Suppressor macrophage (primary cell): ENCODE measurements at regions not wholly inside any gene's neighbourhood (a gene's known extent, or its start where the extent isn't known, plus 50 kb on each side); places are given as distances from the start of the nearest gene placed in this dataset.
A peak's percentile ranks its signal among the peaks of the same experiment; 100 is the strongest.

Source experiments
- DNase-seq, 4 experiments: peaks; one replicate each; pipeline ENCODE4 v3.0.0-alpha.2; 2020 to 2022

DNA sequence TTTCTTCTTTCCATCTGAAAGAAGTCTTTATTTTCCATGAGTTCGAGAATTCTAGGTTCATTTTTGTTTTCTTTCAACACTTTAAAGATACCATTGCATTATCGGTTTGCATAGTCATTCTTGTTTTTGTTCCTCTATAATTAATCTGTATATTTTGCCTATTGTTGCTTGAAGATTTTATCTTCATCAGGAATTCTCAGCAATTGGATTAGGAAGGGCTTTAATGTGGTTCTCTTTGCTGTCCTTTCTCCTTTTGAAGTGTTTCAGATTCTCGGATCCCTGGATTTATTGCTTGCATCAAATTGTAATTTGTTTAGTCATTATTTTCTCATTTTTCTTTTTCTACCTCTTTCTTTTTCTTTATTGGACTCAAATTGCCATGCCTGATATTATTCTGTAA lies 609.8 kb downstream of the TLR4 start:
- no peak for DNase-seq

- DNase-seq = no peak
Observed at GRCh38 chr9:118316831-118317343, 612.7 kb downstream of the TLR4 start.

GRCh38 chr9:118318770-118319431 lies 614.7 kb downstream of the TLR4 start:
- peak; percentile 21 to 54 (median 42) for DNase-seq

DNA sequence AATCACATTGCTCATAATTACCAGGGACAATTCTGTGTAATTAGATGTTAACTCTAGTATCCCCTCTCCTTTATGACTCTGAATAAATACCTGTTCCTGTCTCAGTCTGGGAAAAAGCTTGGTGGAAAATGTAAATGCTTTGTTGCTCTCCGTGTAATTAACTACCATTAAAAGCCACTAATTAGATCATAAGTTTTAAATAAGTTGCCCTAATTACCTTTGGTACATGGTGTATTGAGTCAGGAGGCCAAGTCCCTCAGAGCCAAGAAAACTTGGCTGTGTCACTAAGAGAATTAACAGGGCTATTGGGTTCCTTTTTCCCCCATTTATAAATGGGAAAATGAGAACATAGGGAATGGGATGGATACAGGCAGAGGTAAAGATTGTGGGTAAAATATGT lies 617.6 kb downstream of the TLR4 start:
- no peak for DNase-seq

DNA sequence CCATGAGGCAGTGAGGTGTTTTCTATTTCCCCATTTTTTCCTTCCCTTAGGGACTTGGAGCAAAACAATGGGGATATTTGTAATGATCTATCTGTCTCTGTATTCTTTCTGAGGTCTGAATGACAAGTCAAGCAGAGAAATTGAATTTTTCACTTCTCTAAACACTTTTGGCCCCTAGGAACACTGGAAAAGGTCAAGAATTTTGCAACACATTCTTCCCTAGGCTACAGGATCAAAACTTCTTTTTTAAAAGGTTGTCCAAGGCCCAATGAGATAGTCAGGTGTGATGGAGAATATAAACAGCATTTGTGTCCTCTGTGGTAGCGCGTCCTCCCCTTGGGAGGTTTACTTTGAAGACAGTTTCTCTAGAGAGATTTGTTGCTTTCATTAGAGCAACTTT lies 620.5 kb downstream of the TLR4 start:
- DNase-seq = no peak

DNA sequence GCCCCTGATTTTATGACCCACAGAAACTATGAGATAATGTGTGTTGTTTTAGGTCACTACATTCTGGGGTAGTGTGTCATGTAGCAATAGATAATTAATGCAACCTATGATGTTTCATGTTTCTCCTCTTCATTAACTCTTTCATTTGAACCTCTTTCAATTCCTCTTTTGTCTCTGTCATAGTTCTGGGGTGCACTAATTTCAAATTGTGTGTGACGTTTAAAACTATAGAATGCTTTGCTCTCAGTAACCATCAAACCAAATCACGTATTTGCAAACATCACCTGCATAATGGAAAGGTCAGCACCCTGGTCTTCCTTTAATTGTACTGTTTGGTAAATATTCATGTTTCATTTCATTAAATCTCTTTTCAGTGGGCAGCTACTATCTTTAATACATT lies 621.6 kb downstream of the TLR4 start:
- DNase-seq = no peak

- no peak for DNase-seq
Observed at GRCh38 chr9:118326326-118326725, 622.1 kb downstream of the TLR4 start.

- no peak for DNase-seq
Observed at GRCh38 chr9:118330191-118330986, 626.2 kb downstream of the TLR4 start.

GRCh38 chr9:118331622-118332045 lies 627.4 kb downstream of the TLR4 start:
- no peak for DNase-seq

GRCh38 chr9:118336250-118336942 lies 632.2 kb downstream of the TLR4 start:
- DNase-seq = no peak

DNA sequence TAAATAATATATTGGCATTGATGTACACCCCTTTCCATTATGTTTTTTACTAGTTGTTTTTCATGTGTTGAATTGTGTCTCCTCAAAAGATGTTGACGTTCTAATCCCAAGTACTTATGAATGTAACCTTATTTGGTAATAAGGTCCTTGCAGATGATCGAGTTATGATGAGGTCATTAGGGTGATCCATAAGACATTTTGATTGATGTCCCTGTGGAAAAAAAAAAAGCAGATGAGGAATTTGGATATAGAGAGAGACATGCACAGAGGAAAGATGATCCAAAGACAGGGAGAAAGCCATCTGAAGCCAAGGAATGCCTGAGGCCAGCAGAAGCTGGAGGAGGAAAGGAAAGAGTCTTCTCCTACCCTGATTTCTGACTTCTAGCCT lies 632.7 kb downstream of the TLR4 start:
- no peak for DNase-seq

DNA sequence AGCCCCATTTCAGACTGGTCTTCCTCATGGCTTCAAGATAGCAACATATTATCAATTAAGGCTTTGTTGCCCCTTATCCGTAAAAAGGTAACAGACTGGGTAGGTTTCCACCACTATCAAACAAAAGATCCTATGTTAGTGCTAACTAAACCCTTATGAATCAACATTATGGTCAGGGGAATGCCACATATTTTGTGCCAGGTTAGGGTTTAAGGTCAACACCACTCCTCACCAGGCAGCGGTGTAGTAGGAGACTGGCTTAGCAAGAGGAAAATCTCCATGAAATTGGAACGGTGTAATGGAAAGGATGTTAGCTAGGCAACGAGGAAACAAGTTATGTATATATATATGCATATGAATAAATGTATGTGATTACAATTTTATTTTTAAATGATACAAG lies 655.8 kb downstream of the TLR4 start:
- no peak for DNase-seq

GRCh38 chr9:118362123-118362522 lies 657.9 kb downstream of the TLR4 start:
- no peak for DNase-seq

DNA sequence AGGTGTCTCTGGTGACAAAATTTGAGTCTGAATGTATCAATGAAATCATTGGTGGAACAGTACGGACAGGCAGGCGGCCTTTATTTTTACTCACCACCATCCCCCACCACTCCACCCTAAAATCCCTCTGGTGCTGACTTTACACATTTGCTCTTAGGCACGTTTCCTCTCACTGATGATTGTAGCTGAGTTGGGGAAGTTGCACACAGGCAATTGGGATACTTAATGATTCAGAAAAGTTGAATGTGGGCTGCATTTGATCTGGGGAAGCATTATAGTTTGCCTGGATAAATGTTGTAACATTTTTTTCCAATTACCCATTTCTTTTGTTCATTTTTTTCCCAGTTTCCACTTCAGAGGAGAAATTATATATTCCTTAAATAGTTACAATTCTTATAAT lies 658.4 kb downstream of the TLR4 start:
- no peak for DNase-seq

DNA sequence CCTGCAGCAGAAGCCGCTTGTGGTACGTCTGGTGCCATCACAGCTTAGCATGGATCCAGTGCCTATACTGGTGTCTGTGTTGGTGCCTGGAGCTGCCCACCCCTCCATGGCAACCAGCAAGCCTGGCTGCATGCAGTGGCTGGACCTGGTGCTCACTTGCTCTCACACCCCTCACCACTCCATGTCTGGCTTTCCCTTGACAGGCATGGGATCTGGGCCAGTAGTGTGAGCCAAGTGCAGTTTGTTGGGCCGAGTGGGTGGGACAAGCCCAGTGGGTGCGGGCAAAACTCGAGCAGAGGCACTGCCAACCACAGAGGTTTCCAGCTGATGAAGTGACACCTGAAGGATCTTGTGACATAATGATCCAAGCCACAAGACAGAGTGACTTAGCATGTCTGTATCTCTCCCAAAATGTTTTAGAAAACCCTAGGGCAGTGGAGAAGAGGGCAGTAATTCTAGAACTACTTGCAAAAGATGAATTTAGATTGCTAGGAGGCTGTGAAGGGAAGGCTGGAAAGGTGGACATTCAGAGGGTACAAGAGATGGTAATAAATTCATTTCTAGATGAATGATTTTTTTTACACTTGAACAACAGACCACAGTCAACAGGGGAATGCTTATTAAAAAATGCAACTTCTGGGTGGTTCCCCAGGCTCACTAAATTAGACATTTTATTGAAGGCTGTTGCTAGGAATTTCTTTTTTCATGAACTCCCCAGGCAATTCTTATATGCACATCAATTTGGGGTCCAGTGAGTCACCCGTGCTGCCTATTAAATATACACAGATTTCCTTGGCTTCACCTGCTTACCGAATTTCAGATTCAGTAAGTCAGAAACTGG lies 660.3 kb downstream of the TLR4 start:
- no peak for DNase-seq

DNA sequence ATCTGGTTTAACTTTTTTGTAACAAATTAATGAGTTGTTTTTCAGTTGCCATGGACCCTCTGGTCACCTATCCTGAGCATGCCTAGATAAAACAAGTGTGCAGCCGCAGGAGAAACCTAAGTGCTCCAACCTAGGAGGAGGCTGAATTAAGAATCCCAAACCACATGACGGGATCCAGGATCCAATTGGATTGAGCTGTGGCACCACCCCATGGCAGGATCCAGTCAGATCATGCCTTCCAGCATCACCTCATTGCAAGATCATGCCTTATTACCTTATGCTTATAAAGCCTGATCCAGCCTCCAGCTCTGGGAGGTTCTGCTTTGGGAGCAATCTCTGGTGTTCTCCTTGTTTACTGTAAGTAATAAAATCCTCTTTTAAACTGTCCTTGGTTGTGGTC lies 662.0 kb downstream of the TLR4 start:
- no peak for DNase-seq

DNA sequence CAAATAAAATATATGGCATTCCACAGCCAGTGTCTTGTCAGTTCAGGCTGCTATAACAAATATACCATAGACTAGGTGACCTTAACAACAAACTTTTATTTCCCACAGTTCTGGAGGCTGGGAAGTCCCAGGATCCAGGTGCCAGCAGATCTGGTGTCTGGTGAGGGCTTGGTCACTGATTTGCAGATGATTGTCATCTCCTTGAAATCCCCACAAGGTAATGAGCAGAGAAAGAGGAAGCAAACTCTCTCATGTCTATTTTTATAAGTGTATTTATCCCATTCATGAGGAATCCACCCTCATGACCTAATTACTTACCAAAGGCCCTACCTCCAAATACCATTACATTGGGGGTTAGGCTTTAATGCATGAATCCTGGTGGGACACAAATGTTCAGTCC lies 663.2 kb downstream of the TLR4 start:
- DNase-seq = no peak

DNA sequence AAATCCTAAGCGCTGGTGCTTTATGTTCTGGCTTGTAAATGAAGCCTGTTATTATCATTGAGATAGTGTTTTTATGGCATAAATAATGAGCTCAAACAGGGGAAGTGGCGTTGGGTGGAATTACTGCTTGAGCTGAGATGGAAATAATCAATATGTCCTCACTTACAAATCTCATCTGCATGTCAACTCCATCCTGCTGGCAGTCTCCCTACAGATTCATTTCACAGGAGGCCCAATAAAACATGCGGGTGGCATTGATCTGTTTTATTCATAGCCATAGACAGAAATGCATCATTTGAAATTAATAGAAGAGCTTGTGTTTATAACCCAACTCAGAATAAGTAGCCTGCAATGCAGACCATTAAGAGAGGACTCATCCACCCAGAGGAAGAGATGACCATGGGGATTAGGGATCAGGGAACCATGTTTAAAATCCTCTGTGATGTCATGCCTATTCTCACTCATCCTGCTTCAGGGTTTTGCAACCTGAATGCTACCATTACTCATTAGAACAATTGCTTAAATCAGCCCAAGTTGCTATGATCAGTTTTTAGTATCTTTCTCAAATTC lies 680.4 kb downstream of the TLR4 start:
- no peak for DNase-seq

DNA sequence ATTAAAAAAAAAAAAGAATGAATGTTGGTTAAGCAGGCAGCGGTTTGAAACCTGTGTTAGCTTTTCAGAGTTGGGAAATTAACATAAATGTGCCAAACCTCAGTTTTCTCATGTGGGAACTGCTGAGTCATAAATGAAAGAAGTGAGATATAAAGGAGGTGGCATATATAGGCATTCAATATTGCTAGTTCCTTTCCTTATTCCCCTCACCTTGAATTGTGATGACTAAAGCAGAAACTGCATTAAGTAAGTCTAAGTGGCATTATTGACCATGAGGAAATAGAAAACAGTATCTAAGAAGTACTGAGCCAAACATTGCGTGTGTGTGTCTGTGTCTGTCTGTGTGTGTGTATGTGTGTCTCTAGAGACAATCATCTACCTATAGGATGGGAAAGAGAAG lies 691.2 kb downstream of the TLR4 start:
- DNase-seq = no peak

DNA sequence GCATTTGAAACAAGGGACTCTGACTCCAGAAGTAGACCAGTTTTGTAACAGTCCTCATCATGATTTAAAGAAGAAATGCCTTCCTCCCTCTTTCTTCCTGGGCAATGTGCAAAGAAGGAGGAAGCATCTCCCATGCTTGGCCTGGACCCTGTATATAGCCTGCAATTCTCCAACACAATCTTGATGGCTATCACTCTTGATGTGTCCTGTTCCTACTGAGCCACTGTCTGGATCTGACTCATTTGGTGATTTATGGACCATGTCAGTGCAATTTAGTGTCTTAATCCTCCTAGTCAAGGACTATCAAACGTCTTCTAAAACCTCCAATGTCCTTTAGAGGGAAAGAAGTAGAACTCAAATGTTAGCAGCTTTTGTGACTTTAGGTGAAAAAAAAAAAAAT lies 697.3 kb downstream of the TLR4 start:
- DNase-seq = no peak

DNA sequence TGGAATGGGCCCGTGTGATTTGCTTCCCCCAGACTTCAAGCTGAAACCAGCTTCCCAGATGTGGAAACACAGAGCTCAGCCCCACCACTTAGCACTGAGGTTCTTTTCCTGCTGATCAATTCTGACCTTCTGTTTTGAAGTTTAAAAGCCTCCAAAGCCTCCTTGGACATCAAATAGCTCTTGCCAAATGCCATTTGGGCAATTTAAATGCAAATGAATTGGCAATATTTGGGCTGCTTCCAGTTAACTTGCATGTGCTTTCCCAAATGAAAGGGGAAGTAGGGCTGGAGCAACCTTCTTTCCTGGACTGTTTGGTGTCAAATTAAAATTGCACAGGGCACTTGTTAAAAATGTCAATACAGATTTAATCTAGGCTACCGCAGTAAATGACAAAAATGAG lies 710.5 kb downstream of the TLR4 start:
- DNase-seq = no peak

- DNase-seq = no peak
Observed at GRCh38 chr9:118418887-118419565, 714.8 kb downstream of the TLR4 start.
